HG02938 (cell line): ENCODE measurements at regions not wholly inside any gene's neighbourhood (a gene's known extent, or its start where the extent isn't known, plus 50 kb on each side); places are given as distances from the start of the nearest gene placed in this dataset.
"Not testable (repeated sequence)": the region's sequence is repeated elsewhere in the genome, so short reads cannot be mapped to it uniquely, and the experiment has no call there.

Source experiments
- ATAC-seq: cut with Tn5 transposase; IDR thresholded peaks from one replicate; pipeline ENCODE4 v1.9.1; 2021; ENCODE audit warnings: mild to moderate bottlenecking, moderate library complexity; ENCODE audit not compliant: unreplicated experiment

DNA sequence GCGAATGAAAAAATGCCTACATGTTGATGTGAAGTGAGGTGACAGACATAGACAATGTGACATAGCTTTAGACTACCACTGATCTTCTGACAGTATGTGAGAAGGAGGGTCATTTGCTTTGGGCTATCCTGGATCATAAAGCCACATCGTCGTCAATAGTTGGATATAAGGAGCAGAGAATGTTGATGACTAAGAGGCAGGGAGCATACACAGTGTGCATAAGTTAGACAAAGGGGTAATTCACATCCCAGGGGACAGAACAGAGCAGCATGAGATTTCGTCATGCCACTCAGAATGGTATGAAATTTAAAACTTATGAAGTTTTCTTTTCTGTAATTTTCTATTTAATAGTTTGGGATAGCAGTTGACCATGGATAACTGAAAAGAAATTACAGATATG is 403.2 kb downstream of the DSC3 start:
- ATAC-seq = no peak

- ATAC-seq = no peak
Observed at GRCh38 chr18:30634249-30634648, 408.3 kb downstream of the DSC3 start.

- ATAC-seq = no peak
Observed at GRCh38 chr18:30632071-30632698, 410.4 kb downstream of the DSC3 start.

DNA sequence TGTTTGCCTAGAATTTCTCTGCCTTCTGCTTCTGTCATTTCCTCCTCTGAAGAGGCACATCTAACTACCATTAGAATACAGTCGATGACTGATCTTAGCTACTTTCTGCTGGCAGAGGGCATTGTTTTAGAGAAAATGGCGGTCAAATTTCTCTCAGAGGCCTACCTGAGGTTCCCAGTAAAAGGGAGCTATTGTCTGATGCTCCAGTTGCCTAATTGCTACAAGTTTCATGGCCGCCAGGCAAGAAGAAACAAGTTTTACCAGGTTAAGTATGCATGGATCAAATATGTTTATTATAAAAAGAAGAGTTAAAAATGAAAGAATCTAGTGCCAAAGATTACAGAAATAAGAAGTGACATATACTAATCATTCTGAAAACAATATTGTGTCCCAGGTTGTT is 416.6 kb downstream of the DSC3 start:
- ATAC-seq = no peak

- ATAC-seq = no peak
Observed at GRCh38 chr18:30623401-30624065, 419.0 kb downstream of the DSC3 start.

DNA sequence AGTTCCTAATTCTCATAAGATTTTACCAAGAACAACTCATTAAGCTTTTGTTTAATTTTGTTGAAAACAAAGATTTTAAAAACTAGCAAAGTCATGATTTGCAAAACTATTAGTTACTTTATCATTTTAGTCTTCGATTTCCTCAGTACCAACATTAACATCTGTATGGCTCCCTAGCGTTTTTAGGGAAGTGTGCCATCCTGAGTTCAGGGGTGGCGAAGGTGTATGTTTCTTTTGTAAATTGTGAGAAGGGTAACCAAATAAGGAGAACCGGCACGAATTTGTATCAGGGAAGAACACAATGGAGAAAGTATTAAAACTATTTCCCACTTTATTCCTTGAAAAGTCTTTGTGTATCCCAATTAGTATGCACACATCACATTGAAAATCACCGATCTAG is 419.9 kb downstream of the DSC3 start:
- no peak for ATAC-seq

GRCh38 chr18:30622104-30622503 is 420.4 kb downstream of the DSC3 start:
- no peak for ATAC-seq

- no peak for ATAC-seq
Observed at GRCh38 chr18:30618567-30618966, 424.0 kb downstream of the DSC3 start.

GRCh38 chr18:30616414-30616813 is 426.1 kb downstream of the DSC3 start:
- ATAC-seq = no peak

- ATAC-seq = no peak
Observed at GRCh38 chr18:30613467-30613801, 429.1 kb downstream of the DSC3 start.

DNA sequence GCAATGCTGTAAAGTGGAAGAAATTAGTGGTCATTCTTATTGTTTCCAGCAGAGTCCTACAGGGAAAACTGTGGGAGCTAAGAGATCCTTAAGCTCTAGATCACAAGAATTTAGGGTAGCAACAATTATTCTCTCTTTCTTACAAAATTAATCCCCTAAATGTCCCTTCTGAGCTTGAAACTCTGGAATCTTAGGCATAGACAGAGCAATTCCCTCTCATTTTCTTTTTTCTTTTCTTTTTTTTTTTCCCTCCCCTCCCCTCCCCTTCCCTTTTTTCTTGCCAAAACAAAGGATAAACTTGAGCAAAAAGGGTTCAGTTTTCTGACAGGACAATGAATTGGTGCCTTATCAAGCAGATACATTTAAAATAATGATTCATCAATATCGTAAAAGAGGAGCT is 441.0 kb downstream of the DSC3 start:
- ATAC-seq = no peak

DNA sequence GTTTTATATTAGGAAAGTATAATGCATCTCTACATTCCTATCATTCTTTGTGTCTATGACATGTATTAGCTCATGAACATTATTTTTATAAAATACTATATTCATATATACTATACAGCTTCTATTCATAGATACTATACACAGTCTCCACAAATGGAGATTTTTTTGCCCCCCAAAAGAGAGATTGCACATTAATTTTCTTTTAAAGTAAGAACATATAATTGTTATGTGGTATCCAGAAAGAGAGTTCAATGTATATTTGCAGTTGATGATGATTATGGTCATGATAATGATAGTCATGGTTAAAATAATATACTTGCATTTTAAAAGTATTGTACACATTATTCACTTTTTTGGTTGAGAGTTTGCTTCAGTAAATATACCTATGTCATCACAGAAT is 445.3 kb downstream of the DSC3 start:
- ATAC-seq = no peak

DNA sequence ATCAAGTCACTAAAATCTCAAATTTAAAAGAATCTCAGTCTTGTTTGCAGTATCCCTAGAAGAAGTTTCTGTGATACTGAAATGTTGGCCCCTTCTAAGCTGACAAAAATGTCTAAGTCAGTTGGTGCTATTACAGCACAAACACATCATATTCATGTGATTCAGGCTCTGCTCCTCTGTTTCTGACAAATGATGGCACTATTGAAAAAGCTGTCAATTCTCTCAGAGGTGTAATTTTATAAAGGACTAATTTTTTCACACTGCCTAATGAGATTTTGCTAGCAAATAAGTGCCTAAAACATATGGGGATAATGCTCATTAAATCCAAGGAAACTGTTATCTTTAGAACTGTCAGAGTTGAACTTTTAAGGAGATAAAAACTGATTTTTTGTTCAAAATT is 445.9 kb downstream of the DSC3 start:
- ATAC-seq = no peak

DNA sequence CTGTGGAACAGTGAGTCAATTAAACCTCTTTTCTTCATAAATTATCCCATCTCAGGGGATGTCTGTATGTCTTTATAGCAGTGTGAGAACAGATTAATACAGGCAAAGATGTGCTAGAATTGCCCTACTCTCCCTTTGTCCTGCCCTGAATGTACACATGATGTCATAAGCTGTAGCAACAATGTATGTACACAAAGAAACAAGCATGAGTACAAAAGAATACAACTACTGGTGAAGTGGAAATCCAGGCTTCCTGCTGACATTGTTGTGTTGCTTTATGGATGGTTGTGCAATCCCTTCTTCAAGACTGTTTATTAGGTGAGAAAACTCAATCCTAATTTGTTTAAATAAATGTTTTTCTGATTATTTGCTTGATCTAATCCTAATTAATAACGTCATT is 446.6 kb downstream of the DSC3 start:
- ATAC-seq = no peak

DNA sequence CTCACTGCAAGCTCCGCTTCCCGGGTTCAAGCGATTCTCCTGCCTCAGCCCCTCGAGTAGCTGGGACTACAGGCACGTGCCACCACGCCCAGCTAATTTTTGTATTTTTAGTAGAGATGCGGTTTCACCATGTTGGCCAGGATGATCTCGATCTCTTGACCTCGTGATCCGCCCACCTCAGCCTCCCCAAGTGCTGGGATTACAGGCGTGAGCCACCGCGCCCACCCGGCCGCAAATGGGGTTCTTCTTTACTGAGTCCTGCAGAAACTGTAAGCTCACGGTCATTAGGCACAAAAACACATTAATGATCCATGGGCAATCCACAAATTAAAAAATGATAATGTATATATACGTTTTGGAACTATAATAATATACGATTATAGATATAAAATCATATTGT is 447.6 kb downstream of the DSC3 start:
- ATAC-seq = not testable (repeated sequence)

DNA sequence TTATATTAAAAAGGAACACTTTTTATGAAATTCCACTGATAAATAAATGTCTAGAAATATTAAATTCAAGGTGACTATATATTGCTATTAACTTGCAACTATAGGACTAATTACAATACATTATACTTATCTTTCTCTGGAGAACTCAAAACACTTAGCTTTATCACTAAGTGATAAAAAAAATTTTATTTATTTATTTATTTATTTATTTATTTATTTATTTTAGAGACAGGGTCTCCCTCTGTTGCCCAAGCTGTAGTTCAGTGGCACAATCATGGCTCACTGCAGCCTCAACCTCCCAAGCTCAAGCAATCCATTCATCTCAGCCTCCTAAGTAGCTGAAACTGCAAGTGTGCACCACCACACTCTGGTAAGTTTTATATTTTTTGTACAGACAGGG is 451.1 kb downstream of the DSC3 start:
- ATAC-seq = no peak

- ATAC-seq = no peak
Observed at GRCh38 chr18:30588673-30589164, 453.8 kb downstream of the DSC3 start.

GRCh38 chr18:30583768-30584167 is 458.8 kb downstream of the DSC3 start:
- no peak for ATAC-seq

GRCh38 chr18:30582078-30582477 is 460.5 kb downstream of the DSC3 start:
- ATAC-seq = no peak

- no peak for ATAC-seq
Observed at GRCh38 chr18:30578707-30579106, 463.8 kb downstream of the DSC3 start.

- ATAC-seq = no peak
Observed at GRCh38 chr18:30572214-30572613, 470.3 kb downstream of the DSC3 start.

DNA sequence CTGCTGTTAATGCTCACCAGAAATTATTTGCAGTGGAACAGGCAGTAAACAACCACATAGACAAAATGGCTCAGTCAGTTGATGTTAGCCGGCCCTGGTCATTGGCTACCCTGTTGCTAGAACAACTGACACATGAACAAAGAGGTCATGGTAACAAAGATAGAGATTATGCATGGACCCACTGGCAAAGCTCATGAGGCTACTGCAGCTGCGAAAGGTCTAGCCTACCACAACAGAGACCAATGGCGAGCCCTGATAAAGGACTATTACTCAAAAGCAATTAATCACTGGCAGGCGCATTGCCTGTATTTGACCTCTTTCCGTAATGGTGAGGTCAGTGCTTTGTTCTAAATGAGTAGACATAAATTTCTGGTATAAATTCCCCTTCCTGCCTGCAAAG is 474.2 kb downstream of the DSC3 start:
- no peak for ATAC-seq

GRCh38 chr18:30566877-30567276 is 475.7 kb downstream of the DSC3 start:
- no peak for ATAC-seq
